Naive B cell (primary cell): ENCODE measurements at regions not wholly inside any gene's neighbourhood (a gene's known extent, or its start where the extent isn't known, plus 50 kb on each side); places are given as distances from the start of the nearest gene placed in this dataset.

Source experiments
- ATAC-seq, 2 donors: fragments of 150-1000 bp; cut with Tn5 transposase; 2 replicates each; pipeline ENCODE4 v1.10.0; 2021; ENCODE audit warnings: low read depth in 2 of 2, mild to moderate bottlenecking in 2 of 2, moderate library complexity in 2 of 2
- DNase-seq: peaks from one replicate; pipeline ENCODE4 v3.0.0; 2022
- H3K27ac Mint-ChIP-seq, 6 donors: one replicate each; pipeline ENCODE4 v1.8.0; 2020 to 2022; ENCODE audit warnings: mild to moderate bottlenecking in 6 of 6, mixed read lengths in 6 of 6, moderate library complexity in 5 of 6, inconsistent platforms in 2 of 6
- H3K27me3 Mint-ChIP-seq, 3 donors: one replicate each; pipeline ENCODE4 v1.8.0; 2021 to 2022; ENCODE audit warnings: mixed read lengths in 3 of 3, mild to moderate bottlenecking in 1 of 3
- H3K36me3 Mint-ChIP-seq, 2 donors: one replicate each; pipeline ENCODE4 v1.8.0; 2020 to 2022; ENCODE audit warnings: mixed read lengths in 2 of 2, inconsistent platforms in 1 of 2, mild to moderate bottlenecking in 1 of 2
- H3K4me1 Mint-ChIP-seq, 3 donors: one replicate each; pipeline ENCODE4 v1.8.0; 2020 to 2022; ENCODE audit warnings: mixed read lengths in 3 of 3, inconsistent platforms in 1 of 3, mild to moderate bottlenecking in 1 of 3, moderate library complexity in 1 of 3
- H3K4me3 Mint-ChIP-seq, 8 donors: one replicate each; pipeline ENCODE4 v1.8.0; 2020 to 2022; ENCODE audit warnings: mild to moderate bottlenecking in 8 of 8, mixed read lengths in 8 of 8, moderate library complexity in 8 of 8, inconsistent platforms in 2 of 8
- H3K9me3 Mint-ChIP-seq, 7 donors: one replicate each; pipeline ENCODE4 v1.8.0; 2020 to 2022; ENCODE audit warnings: mixed read lengths in 7 of 7, mild to moderate bottlenecking in 5 of 7, inconsistent platforms in 2 of 7, moderate library complexity in 1 of 7

GRCh38 chr1:201589186-201589585 lies 50.3 kb downstream of the NAV1 start:
- H3K9me3 Mint-ChIP-seq, result peaks cover 0 to 5% (median 0%) of the 10 kb centered on the region in 7 donors

GRCh38 chr1:201590474-201590873 lies 51.5 kb downstream of the NAV1 start:
- Mint-ChIP-seq H3K4me3 (no peak overlapping the region), H3K4me1 (peaks cover 0 to 4% (median 2%) of the 10 kb centered on the region in 3 donors), H3K27me3 (peaks cover 0 to 3% (median 0%) of the 10 kb centered on the region in 3 donors), H3K27ac (peak overlapping the region in 1 of 6 donors; percentile 13), H3K36me3 (no peaks in the 10 kb centered on the region), H3K9me3 (peaks cover 0 to 5% (median 0%) of the 10 kb centered on the region in 7 donors)
- DNase-seq (no peak), ATAC-seq (no peak)

More at GRCh38 chr1:201589186-201589585, 50.3 kb downstream of the NAV1 start:
- DNase-seq, result no peak
- ATAC-seq, result no peak
- Mint-ChIP-seq H3K4me1 (peaks cover 0 to 4% (median 2%) of the 10 kb centered on the region in 3 donors), H3K27me3 (no peaks in the 10 kb centered on the region), H3K4me3 (no peak overlapping the region), H3K36me3 (no peaks in the 10 kb centered on the region), H3K27ac (peak overlapping the region in 1 of 6 donors; percentile 52)

- H3K27me3 Mint-ChIP-seq, result peaks cover 0 to 12% (median 0%) of the 10 kb centered on the region in 3 donors
- DNase-seq (no peak), ATAC-seq (no peak)
- peaks cover 0 to 4% (median 2%) of the 10 kb centered on the region in 3 donors for H3K4me1 Mint-ChIP-seq
- no peak overlapping the region for H3K4me3 Mint-ChIP-seq
- H3K36me3 Mint-ChIP-seq, result no peaks in the 10 kb centered on the region
- H3K9me3 Mint-ChIP-seq, result peaks cover 0 to 5% (median 0%) of the 10 kb centered on the region in 7 donors
- peak overlapping the region in 1 of 6 donors; percentile 47 for H3K27ac Mint-ChIP-seq
Observed at GRCh38 chr1:201591348-201591747, 52.4 kb downstream of the NAV1 start.

GRCh38 chr1:201591981-201592380 lies 53.1 kb downstream of the NAV1 start:
- H3K9me3 Mint-ChIP-seq, result peaks cover 0 to 5% (median 0%) of the 10 kb centered on the region in 7 donors

GRCh38 chr1:201593200-201593921 lies 54.4 kb downstream of the NAV1 start:
- no peak overlapping the region for H3K27ac Mint-ChIP-seq
- no peaks in the 10 kb centered on the region for H3K36me3 Mint-ChIP-seq
- DNase-seq, result no peak
- no peak for ATAC-seq
- H3K9me3 Mint-ChIP-seq, result peaks cover 0 to 1% (median 0%) of the 10 kb centered on the region in 7 donors
- peaks cover 0 to 5% (median 0%) of the 10 kb centered on the region in 3 donors for H3K4me1 Mint-ChIP-seq
- H3K4me3 Mint-ChIP-seq, result no peak overlapping the region
- H3K27me3 Mint-ChIP-seq, result peaks cover 0 to 23% (median 4%) of the 10 kb centered on the region in 3 donors

More at GRCh38 chr1:201591981-201592380, 53.1 kb downstream of the NAV1 start:
- Mint-ChIP-seq H3K27me3 (peaks cover 0 to 16% (median 0%) of the 10 kb centered on the region in 3 donors), H3K27ac (no peak overlapping the region), H3K36me3 (no peaks in the 10 kb centered on the region), H3K4me1 (peaks cover 0 to 3% (median 0%) of the 10 kb centered on the region in 3 donors), H3K4me3 (no peak overlapping the region)
- no peak for ATAC-seq
- no peak for DNase-seq

- DNase-seq (no peak), ATAC-seq (no peak)
- no peaks in the 10 kb centered on the region for H3K36me3 Mint-ChIP-seq
- peaks cover 0 to 1% (median 0%) of the 10 kb centered on the region in 7 donors for H3K9me3 Mint-ChIP-seq
- H3K27ac Mint-ChIP-seq, result no peak overlapping the region
- peaks cover 0 to 5% (median 0%) of the 10 kb centered on the region in 3 donors for H3K4me1 Mint-ChIP-seq
- H3K4me3 Mint-ChIP-seq, result no peak overlapping the region
- H3K27me3 Mint-ChIP-seq, result peaks cover 0 to 23% (median 4%) of the 10 kb centered on the region in 3 donors
Observed at GRCh38 chr1:201594575-201595245, 55.8 kb downstream of the NAV1 start.

- ATAC-seq (no peak), DNase-seq (no peak)
- peaks cover 0 to 23% (median 4%) of the 10 kb centered on the region in 3 donors for H3K27me3 Mint-ChIP-seq
- no peaks in the 10 kb centered on the region for H3K36me3 Mint-ChIP-seq
- peak overlapping the region in 1 of 6 donors; percentile 34 for H3K27ac Mint-ChIP-seq
- no peak overlapping the region for H3K4me3 Mint-ChIP-seq
- H3K4me1 Mint-ChIP-seq, result peaks cover 0 to 5% (median 0%) of the 10 kb centered on the region in 3 donors
- peaks cover 0 to 1% (median 0%) of the 10 kb centered on the region in 7 donors for H3K9me3 Mint-ChIP-seq
Observed at GRCh38 chr1:201595381-201595780, 56.5 kb downstream of the NAV1 start.

GRCh38 chr1:201596101-201596868 lies 57.4 kb downstream of the NAV1 start:
- no peaks in the 10 kb centered on the region for H3K36me3 Mint-ChIP-seq
- H3K4me1 Mint-ChIP-seq, result peaks cover 0 to 5% (median 0%) of the 10 kb centered on the region in 3 donors
- ATAC-seq (no peak), DNase-seq (no peak)
- peaks cover 0 to 23% (median 4%) of the 10 kb centered on the region in 3 donors for H3K27me3 Mint-ChIP-seq
- H3K4me3 Mint-ChIP-seq, result no peak overlapping the region
- no peak overlapping the region for H3K27ac Mint-ChIP-seq
- peaks cover 0 to 1% (median 0%) of the 10 kb centered on the region in 7 donors for H3K9me3 Mint-ChIP-seq

GRCh38 chr1:201597551-201598230 lies 58.8 kb downstream of the NAV1 start:
- Mint-ChIP-seq H3K4me3 (peak overlapping the region in 1 of 8 donors; percentile 8), H3K9me3 (peaks cover 0 to 1% (median 0%) of the 10 kb centered on the region in 7 donors), H3K27ac (no peak overlapping the region), H3K4me1 (peaks cover 0 to 5% (median 0%) of the 10 kb centered on the region in 3 donors), H3K27me3 (peaks cover 0 to 23% (median 4%) of the 10 kb centered on the region in 3 donors), H3K36me3 (no peaks in the 10 kb centered on the region)
- ATAC-seq, result no peak
- no peak for DNase-seq

GRCh38 chr1:201598396-201598795 lies 59.5 kb downstream of the NAV1 start:
- Mint-ChIP-seq H3K27ac (no peak overlapping the region), H3K4me3 (no peak overlapping the region), H3K4me1 (peaks cover 0 to 5% (median 0%) of the 10 kb centered on the region in 3 donors), H3K36me3 (no peaks in the 10 kb centered on the region), H3K9me3 (peaks cover 0 to 1% (median 0%) of the 10 kb centered on the region in 7 donors), H3K27me3 (peaks cover 0 to 23% (median 4%) of the 10 kb centered on the region in 3 donors)
- DNase-seq (no peak), ATAC-seq (no peak)

GRCh38 chr1:201598973-201599372 lies 60.0 kb downstream of the NAV1 start:
- no peak for ATAC-seq
- no peak overlapping the region for H3K27ac Mint-ChIP-seq
- peaks cover 0 to 5% (median 0%) of the 10 kb centered on the region in 3 donors for H3K4me1 Mint-ChIP-seq
- no peaks in the 10 kb centered on the region for H3K36me3 Mint-ChIP-seq
- H3K27me3 Mint-ChIP-seq, result peaks cover 0 to 23% (median 4%) of the 10 kb centered on the region in 3 donors
- no peak for DNase-seq
- no peak overlapping the region for H3K4me3 Mint-ChIP-seq
- H3K9me3 Mint-ChIP-seq, result peaks cover 0 to 1% (median 0%) of the 10 kb centered on the region in 7 donors

GRCh38 chr1:201599548-201599947 lies 60.6 kb downstream of the NAV1 start:
- Mint-ChIP-seq H3K27me3 (peaks cover 0 to 23% (median 4%) of the 10 kb centered on the region in 3 donors), H3K36me3 (no peaks in the 10 kb centered on the region)

More at GRCh38 chr1:201599548-201599947, 60.6 kb downstream of the NAV1 start:
- no peak overlapping the region for H3K27ac Mint-ChIP-seq
- no peak for DNase-seq
- peaks cover 0 to 5% (median 0%) of the 10 kb centered on the region in 3 donors for H3K4me1 Mint-ChIP-seq
- H3K9me3 Mint-ChIP-seq, result peaks cover 0 to 1% (median 0%) of the 10 kb centered on the region in 7 donors
- no peak overlapping the region for H3K4me3 Mint-ChIP-seq
- no peak for ATAC-seq
